Hepatocyte (in vitro differentiated cells): ENCODE measurements at regions not wholly inside any gene's neighbourhood (a gene's known extent, or its start where the extent isn't known, plus 50 kb on each side); places are given as distances from the start of the nearest gene placed in this dataset.
A peak's percentile ranks its signal among the peaks of the same experiment; 100 is the strongest.

Experiments
- CTCF ChIP-seq: fragments of 200-600 bp; sonication (generic); IDR thresholded peaks from 2 replicates; pipeline ENCODE4 v1.5.1; 2016; ENCODE audit warnings: antibody characterized with exemption, mild to moderate bottlenecking; ENCODE audit not compliant: poor library complexity
- EZH2 ChIP-seq: fragments of 200-600 bp; sonication (generic); IDR thresholded peaks from 2 replicates; pipeline ENCODE4 v1.6.1; 2016; ENCODE audit warnings: antibody characterized with exemption, mild to moderate bottlenecking, borderline replicate concordance

- TF ChIP-seq EZH2: peak; percentile 94
- TF ChIP-seq CTCF: no peak
Observed at GRCh38 chr3:87792534-87793336, 266.1 kb downstream of the CGGBP1 start, which contains the start of gene HTR1F.
